ENCODE measurements at regions not wholly inside any gene's neighbourhood (a gene's known extent, or its start where the extent isn't known, plus 50 kb on each side); places are given as distances from the start of the nearest gene placed in this dataset.

DNA sequence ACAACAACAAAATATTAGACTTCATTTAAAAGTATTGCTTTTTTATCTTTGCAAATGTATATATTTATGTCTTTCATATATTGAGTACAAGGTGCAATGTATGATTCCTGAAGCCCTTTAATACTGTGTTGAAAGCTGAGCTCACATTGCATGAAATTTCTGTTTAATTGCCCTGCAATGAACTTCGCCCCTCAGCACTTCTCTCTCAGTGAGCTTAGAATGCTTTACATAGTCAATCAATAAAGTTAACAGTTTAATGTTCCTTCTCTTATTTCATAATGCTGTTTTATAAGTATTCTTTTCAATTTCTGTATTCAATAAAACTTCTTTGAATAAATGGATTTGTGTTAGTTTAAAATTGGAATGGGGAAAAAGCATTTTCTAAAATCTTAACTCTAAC, 607.1 kb downstream of the SOX5 start:
- TF ChIP-seq POLR2AphosphoS5 (IDR thresholded peaks at IDR 0.05; ENCODE audit: low read depth, low read length) (no peak), POLR2A (IDR thresholded peaks at IDR 0.05; ENCODE audit: low read depth, low read length) (no peak), TAF1 (IDR thresholded peaks at IDR 0.05; ENCODE audit: borderline replicate concordance, low read depth, low read length) (no peak)
